B cell (primary cell): ENCODE measurements at regions not wholly inside any gene's neighbourhood (a gene's known extent, or its start where the extent isn't known, plus 50 kb on each side); places are given as distances from the start of the nearest gene placed in this dataset.

Source experiments
- ATAC-seq: fragments of 200-7000 bp; cut with Tn5 transposase; one replicate; pipeline ENCODE4 v1.10.0; 2021; ENCODE audit warnings: low read depth, mild to moderate bottlenecking, moderate number of reproducible peaks, moderate library complexity
- CTCF ChIA-PET: fragments of 350-600 bp; sonication (Branson Sonifier 250); formaldehyde crosslinking; loops from one replicate; lab custom pipeline; 2021; ENCODE audit warnings: antibody characterized with exemption, inconsistent platforms; lab: Charles Lee
- POLR2A ChIA-PET: fragments of 350-600 bp; sonication (Branson Sonifier 250); formaldehyde crosslinking; loops from one replicate; lab custom pipeline; 2021; ENCODE audit warnings: antibody characterized with exemption; lab: Charles Lee
- DNase-seq: peaks from one replicate; pipeline ENCODE4 v3.0.0; 2013
- H2AFZ ChIP-seq: 2 replicates; pipeline ENCODE4 v1.6.1; 2012; ENCODE audit warnings: mild to moderate bottlenecking, low read depth, low read length; ENCODE audit not compliant: insufficient read depth, poor library complexity, severe bottlenecking
- H3K27ac ChIP-seq, 2 donors: 1 replicate in 1 of 2; 2 replicates in 1 of 2; pipeline ENCODE4 v1.5.1; 2012 to 2013; ENCODE audit warnings: low read length in 2 of 2, mild to moderate bottlenecking in 2 of 2, moderate library complexity in 1 of 2
- H3K27me3 ChIP-seq, 4 experiments: fragments of 200-600 bp in 1 of 4; sonication (generic) in 1 of 4; replicated peaks in 1 of 4; 1 replicate in 2 of 4; 2 replicates in 2 of 4; pipeline versions ENCODE4 v1.6.1 to v1.7.0; 2013 to 2016; ENCODE audit warnings: low read length in 3 of 4, mild to moderate bottlenecking in 2 of 4, mixed read lengths in 1 of 4, moderate library complexity in 1 of 4; ENCODE audit not compliant: insufficient read depth in 4 of 4, control insufficient read depth in 3 of 4; ENCODE audit errors: control extremely low read depth in 1 of 4
- H3K36me3 ChIP-seq, 2 experiments: replicated peaks in 1 of 2; 1 replicate in 1 of 2; 2 replicates in 1 of 2; pipeline versions ENCODE4 v1.6.1 to v1.7.1; 2013; ENCODE audit warnings: low read length in 1 of 2; ENCODE audit not compliant: insufficient read depth in 2 of 2, control insufficient read depth in 1 of 2; ENCODE audit errors: control extremely low read depth in 1 of 2, extremely low read depth in 1 of 2
- H3K4me1 ChIP-seq, 2 donors: fragments of 200-600 bp in 1 of 2; sonication (generic) in 1 of 2; 1 replicate in 1 of 2; 2 replicates in 1 of 2; pipeline versions ENCODE4 v1.5.1 to v1.6.1; 2013 to 2017; ENCODE audit warnings: low read length in 2 of 2; ENCODE audit not compliant: control insufficient read depth in 2 of 2, insufficient read depth in 2 of 2
- H3K4me2 ChIP-seq: replicated peaks from 2 replicates; pipeline ENCODE3; 2012; ENCODE audit warnings: mild to moderate bottlenecking, low read depth, low read length; ENCODE audit not compliant: poor library complexity, severe bottlenecking
- H3K4me3 ChIP-seq, 5 experiments: fragments of 200-600 bp in 1 of 5; sonication (generic) in 1 of 5; 1 replicate in 3 of 5; 2 replicates in 2 of 5; pipeline versions ENCODE4 v1.5.1 to v1.7.0; 2011 to 2016; ENCODE audit warnings: low read length in 4 of 5, mild to moderate bottlenecking in 4 of 5, low read depth in 2 of 5, control low read depth in 1 of 5, moderate library complexity in 1 of 5; ENCODE audit not compliant: insufficient read depth in 1 of 5; ENCODE audit errors: control extremely low read depth in 1 of 5, extremely low read depth in 1 of 5
- H3K79me2 ChIP-seq: fragments of 200-600 bp; sonication (generic); one replicate; pipeline ENCODE4 v1.6.0; 2016; ENCODE audit warnings: low read length; ENCODE audit not compliant: control insufficient read depth, insufficient read depth
- H3K9ac ChIP-seq: fragments of 200-600 bp; sonication (generic); 2 replicates; pipeline ENCODE4 v1.6.1; 2017; ENCODE audit warnings: mild to moderate bottlenecking, low read length, moderate library complexity
- H3K9me3 ChIP-seq, 3 donors: one replicate each; pipeline versions ENCODE4 v1.6.1 to v1.7.1; 2013; ENCODE audit warnings: low read length in 2 of 3; ENCODE audit not compliant: control insufficient read depth in 2 of 3, insufficient read depth in 1 of 3; ENCODE audit errors: control extremely low read depth in 1 of 3
- H4K20me1 ChIP-seq: 2 replicates; pipeline ENCODE4 v1.6.0; 2012; ENCODE audit warnings: mild to moderate bottlenecking, low read length; ENCODE audit not compliant: insufficient read depth, control insufficient read depth, poor library complexity, severe bottlenecking
- H3K27ac Mint-ChIP-seq: one replicate; pipeline ENCODE4 v1.8.0; 2021; ENCODE audit warnings: mixed read lengths
- H3K27me3 Mint-ChIP-seq: one replicate; pipeline ENCODE4 v1.8.0; 2021; ENCODE audit warnings: mixed read lengths
- H3K4me1 Mint-ChIP-seq: one replicate; pipeline ENCODE4 v1.8.0; 2021; ENCODE audit warnings: mixed read lengths
- H3K4me3 Mint-ChIP-seq: one replicate; pipeline ENCODE4 v1.8.0; 2021; ENCODE audit warnings: mixed read lengths
- H3K9me3 Mint-ChIP-seq: one replicate; pipeline ENCODE4 v1.8.0; 2022; ENCODE audit warnings: mixed read lengths; ENCODE audit not compliant: insufficient read depth
- CTCF ChIP-seq: fragments of 200-600 bp; IDR thresholded peaks from one replicate; pipeline ENCODE4 v1.8.0; 2022; ENCODE audit warnings: antibody characterized with exemption, mild to moderate bottlenecking
- EZH2 ChIP-seq: IDR thresholded peaks from 2 replicates; pipeline ENCODE4 v1.6.1; 2012; ENCODE audit warnings: borderline replicate concordance, low read depth, mild to moderate bottlenecking, moderate library complexity, low read length; ENCODE audit not compliant: insufficient read depth, poor library complexity, severe bottlenecking
- WGBS: methylation state at CpG from one replicate; pipeline ENCODE4 v1.1.5; 2013; ENCODE audit warnings: missing lambda C conversion rate; ENCODE audit not compliant: insufficient coverage; 5-methylcytosine and 5-hydroxymethylcytosine counted together
- intact Hi-C: fragments of 100-400 bp; cut with micrococcal nuclease; formaldehyde crosslinking; loops from one replicate; pipeline ENCODE4 v1.10.0; 2022

- CTCF ChIA-PET: no interaction called here
- TF ChIP-seq CTCF: no peak
- TF ChIP-seq EZH2: no peak
- intact Hi-C loops: no loop called here
- Histone ChIP-seq H3K9me3 (peaks cover 0 to 3% (median 0%) of the 10 kb centered on the region in 3 donors), H3K36me3 (no peaks in the 10 kb centered on the region), H3K79me2 (no peaks in the 10 kb centered on the region), H3K9ac (no peak overlapping the region), H3K4me1 (no peaks in the 10 kb centered on the region), H3K27ac (no peak overlapping the region), H2AFZ (no peak overlapping the region), H3K27me3 (no peaks in the 10 kb centered on the region), H3K4me2 (no peak overlapping the region), H4K20me1 (no peaks in the 10 kb centered on the region), H3K4me3 (no peak overlapping the region)
- ATAC-seq: no peak
- Mint-ChIP-seq H3K27ac (no peak overlapping the region), H3K27me3 (no peaks in the 10 kb centered on the region), H3K4me3 (no peak overlapping the region), H3K4me1 (no peaks in the 10 kb centered on the region), H3K9me3 (no peaks in the 10 kb centered on the region)
- no peak for DNase-seq
- POLR2A ChIA-PET: no interaction called here
- WGBS: 94% methylated on average over 3 of the region's 10 CpGs
Measured at GRCh38 chr6:102764317-102764716, 1370.8 kb downstream of the GRIK2 start.

DNA sequence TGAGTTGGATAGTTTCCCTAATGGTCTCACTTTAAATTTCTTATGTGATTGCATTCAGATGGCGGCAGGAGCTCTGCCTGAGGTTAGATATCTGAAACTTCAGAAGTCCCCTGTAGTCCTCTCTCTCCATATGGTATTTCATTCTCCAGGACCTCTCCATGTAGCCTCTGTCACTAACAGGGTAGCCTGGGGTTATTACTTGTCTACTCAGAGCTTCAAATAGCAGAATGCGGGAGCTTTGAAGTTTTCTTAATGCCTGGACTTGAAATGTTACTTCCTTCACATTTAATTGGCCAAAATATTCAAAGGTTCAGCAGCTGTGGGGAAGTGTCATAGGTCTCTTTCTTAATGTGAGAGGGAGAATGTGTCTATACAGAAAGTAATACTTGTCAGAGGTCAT lies 1370.4 kb downstream of the GRIK2 start:
- H3K9me3 Mint-ChIP-seq: no peaks in the 10 kb centered on the region
- H3K27ac ChIP-seq: no peak overlapping the region
- no peaks in the 10 kb centered on the region for H3K79me2 ChIP-seq
- no peak for DNase-seq
- no peak for TF ChIP-seq CTCF
- TF ChIP-seq EZH2: no peak
- POLR2A ChIA-PET: no interaction called here
- no peak overlapping the region for H2AFZ ChIP-seq
- no peak for ATAC-seq
- no peaks in the 10 kb centered on the region for H4K20me1 ChIP-seq
- no CpG with 5 or more reads among the region's 2 CpGs for WGBS
- no peaks in the 10 kb centered on the region for H3K4me1 ChIP-seq
- no peak overlapping the region for H3K9ac ChIP-seq
- peaks cover 0 to 3% (median 0%) of the 10 kb centered on the region in 3 donors for H3K9me3 ChIP-seq
- H3K4me2 ChIP-seq: no peak overlapping the region
- no peaks in the 10 kb centered on the region for H3K27me3 ChIP-seq
- no peaks in the 10 kb centered on the region for H3K27me3 Mint-ChIP-seq
- intact Hi-C loops: no loop called here
- no peaks in the 10 kb centered on the region for H3K36me3 ChIP-seq
- H3K4me3 Mint-ChIP-seq: no peak overlapping the region
- no peaks in the 10 kb centered on the region for H3K4me1 Mint-ChIP-seq
- H3K27ac Mint-ChIP-seq: no peak overlapping the region
- CTCF ChIA-PET: interaction anchor here (0.6 kb wide), 1 partner anchor 14 kb away, joined by 3 read pairs; no protein-coding TSS in a partner anchor
- no peak overlapping the region for H3K4me3 ChIP-seq
